Peyer's patch (tissue), 4 donors: ENCODE measurements at regions not wholly inside any gene's neighbourhood (a gene's known extent, or its start where the extent isn't known, plus 50 kb on each side); places are given as distances from the start of the nearest gene placed in this dataset.

Experiments used
- CTCF ChIP-seq, 6 experiments: fragments of 450-650 bp in 4 of 6; fragments of 200-600 bp in 2 of 6; sonication (generic) in 1 of 6; IDR thresholded peaks; one replicate each; pipeline ENCODE4 v1.5.1; 2017 to 2019; ENCODE audit warnings: antibody characterized with exemption in 6 of 6, mild to moderate bottlenecking in 3 of 6, moderate library complexity in 1 of 6
- POLR2A ChIP-seq, 2 donors: fragments of 450-650 bp; IDR thresholded peaks; one replicate each; pipeline ENCODE4 v1.5.1; 2017; ENCODE audit warnings: antibody characterized with exemption in 2 of 2, mild to moderate bottlenecking in 2 of 2, moderate library complexity in 2 of 2

- no peak for TF ChIP-seq CTCF (IDR thresholded peaks at IDR 0.05)
- TF ChIP-seq POLR2A (IDR thresholded peaks at IDR 0.05): no peak
Observed at GRCh38 chrX:13936521-13937225, 93.0 kb downstream of the GEMIN8 start.
